LNCAP (cell line): ENCODE measurements at regions not wholly inside any gene's neighbourhood (a gene's known extent, or its start where the extent isn't known, plus 50 kb on each side); places are given as distances from the start of the nearest gene placed in this dataset.

ENCODE experiments used
- CTCF ChIP-seq: fragments of 450-650 bp; IDR thresholded peaks from 2 replicates; pipeline ENCODE4 v1.5.1; 2017; ENCODE audit warnings: mild to moderate bottlenecking

GRCh38 chr3:11739706-11740105, 96.0 kb upstream of the VGLL4 start:
- TF ChIP-seq CTCF: no peak

GRCh38 chr3:11739123-11739522, 95.4 kb upstream of the VGLL4 start:
- TF ChIP-seq CTCF: no peak

- TF ChIP-seq CTCF: no peak
Measured at GRCh38 chr3:11737742-11738141, 94.0 kb upstream of the VGLL4 start.

GRCh38 chr3:11736136-11736833, 92.6 kb upstream of the VGLL4 start:
- no peak for TF ChIP-seq CTCF

- TF ChIP-seq CTCF: no peak
Measured at GRCh38 chr3:11735638-11736037, 91.9 kb upstream of the VGLL4 start.

- no peak for TF ChIP-seq CTCF
Measured at GRCh38 chr3:11733914-11734313, 90.2 kb upstream of the VGLL4 start.

GRCh38 chr3:11727207-11727606, 83.5 kb upstream of the VGLL4 start:
- TF ChIP-seq CTCF: no peak

- no peak for TF ChIP-seq CTCF
Measured at GRCh38 chr3:11726146-11726545, 82.4 kb upstream of the VGLL4 start.
